Esophagus squamous epithelium (tissue), 4 donors: ENCODE measurements at regions not wholly inside any gene's neighbourhood (a gene's known extent, or its start where the extent isn't known, plus 50 kb on each side); places are given as distances from the start of the nearest gene placed in this dataset.

Experiments used
- POLR2A ChIP-seq, 4 donors: fragments of 450-650 bp; IDR thresholded peaks; one replicate each; pipeline ENCODE4 v1.6.1; 2017; ENCODE audit warnings: antibody characterized with exemption in 4 of 4, mild to moderate bottlenecking in 4 of 4, moderate library complexity in 3 of 4
- TF ChIP-seq, protein P1 (sequence below), 6 experiments: fragments of 450-650 bp in 4 of 6; fragments of 200-600 bp in 2 of 6; sonication (generic) in 2 of 6; IDR thresholded peaks; one replicate each; pipeline ENCODE4 v1.5.1; 2016 to 2019; ENCODE audit warnings: antibody characterized with exemption in 6 of 6, mild to moderate bottlenecking in 4 of 6, moderate library complexity in 4 of 6

DNA sequence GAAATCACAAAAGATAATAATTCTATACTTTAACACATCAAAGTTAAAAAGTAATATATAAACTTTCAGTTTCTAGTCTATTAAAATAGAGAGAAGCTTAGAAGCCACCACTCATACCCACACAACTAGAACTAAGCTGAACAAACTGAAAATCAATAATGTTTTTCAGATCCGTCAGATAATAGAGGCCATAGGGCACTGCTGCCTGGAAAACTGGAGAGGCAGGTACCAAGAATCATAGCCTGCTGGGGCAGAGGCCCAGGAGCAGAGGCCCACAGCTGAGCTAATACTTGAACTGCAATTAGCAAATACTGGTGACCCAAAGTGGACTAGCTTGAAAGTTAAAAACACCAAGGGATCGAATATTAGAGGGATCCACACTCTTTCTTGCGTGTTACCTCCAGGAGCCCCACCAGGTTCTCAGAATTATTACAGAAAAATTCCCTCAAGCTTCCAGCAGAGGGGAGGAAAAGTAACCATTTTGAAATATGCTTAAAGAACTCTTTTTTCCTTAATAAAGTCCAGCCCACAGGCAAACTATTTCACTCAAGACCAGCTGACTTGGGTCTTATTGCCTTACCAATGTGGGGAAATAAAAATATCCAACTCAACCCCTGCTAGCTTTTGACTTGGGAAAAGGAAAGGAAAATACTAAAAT, 774.1 kb upstream of the IGFBP3 start:
- TF ChIP-seq, protein P1, sequence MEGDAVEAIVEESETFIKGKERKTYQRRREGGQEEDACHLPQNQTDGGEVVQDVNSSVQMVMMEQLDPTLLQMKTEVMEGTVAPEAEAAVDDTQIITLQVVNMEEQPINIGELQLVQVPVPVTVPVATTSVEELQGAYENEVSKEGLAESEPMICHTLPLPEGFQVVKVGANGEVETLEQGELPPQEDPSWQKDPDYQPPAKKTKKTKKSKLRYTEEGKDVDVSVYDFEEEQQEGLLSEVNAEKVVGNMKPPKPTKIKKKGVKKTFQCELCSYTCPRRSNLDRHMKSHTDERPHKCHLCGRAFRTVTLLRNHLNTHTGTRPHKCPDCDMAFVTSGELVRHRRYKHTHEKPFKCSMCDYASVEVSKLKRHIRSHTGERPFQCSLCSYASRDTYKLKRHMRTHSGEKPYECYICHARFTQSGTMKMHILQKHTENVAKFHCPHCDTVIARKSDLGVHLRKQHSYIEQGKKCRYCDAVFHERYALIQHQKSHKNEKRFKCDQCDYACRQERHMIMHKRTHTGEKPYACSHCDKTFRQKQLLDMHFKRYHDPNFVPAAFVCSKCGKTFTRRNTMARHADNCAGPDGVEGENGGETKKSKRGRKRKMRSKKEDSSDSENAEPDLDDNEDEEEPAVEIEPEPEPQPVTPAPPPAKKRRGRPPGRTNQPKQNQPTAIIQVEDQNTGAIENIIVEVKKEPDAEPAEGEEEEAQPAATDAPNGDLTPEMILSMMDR (IDR thresholded peaks at IDR 0.05): no peak
- TF ChIP-seq POLR2A (IDR thresholded peaks at IDR 0.05): no peak
